ENCODE measurements at regions not wholly inside any gene's neighbourhood (a gene's known extent, or its start where the extent isn't known, plus 50 kb on each side); places are given as distances from the start of the nearest gene placed in this dataset.
"Not testable (repeated sequence)": the region's sequence is repeated elsewhere in the genome, so short reads cannot be mapped to it uniquely, and the experiment has no call there.

- no peaks in the 10 kb centered on the region for H3K9me3 ChIP-seq (ENCODE audit: severe bottlenecking)
- no peak overlapping the region for H3K4me3 ChIP-seq (ENCODE audit: severe bottlenecking)
- H3K27ac ChIP-seq (ENCODE audit: poor library complexity, severe bottlenecking) = no peak overlapping the region
- no peaks in the 10 kb centered on the region for H3K27me3 ChIP-seq (ENCODE audit: insufficient read depth, poor library complexity, severe bottlenecking)
- ATAC-seq (ENCODE audit: low read depth) (no peak), DNase-seq (ENCODE audit: low spot score) (no peak)
- no peak for TF ChIP-seq CTCF (IDR thresholded peaks at IDR 0.05; ENCODE audit: poor library complexity, severe bottlenecking)
- no peaks in the 10 kb centered on the region for H3K36me3 ChIP-seq (ENCODE audit: low read depth)
- H3K4me1 ChIP-seq (ENCODE audit: insufficient read depth, poor library complexity, severe bottlenecking) = no peaks in the 10 kb centered on the region
Observed at GRCh38 chr5:82459626-82460025, 181.5 kb upstream of the RPS23 start.

GRCh38 chr5:82455317-82455716 is 177.2 kb upstream of the RPS23 start:
- H3K36me3 ChIP-seq (ENCODE audit: low read depth); H3K27me3 ChIP-seq (ENCODE audit: insufficient read depth, poor library complexity, severe bottlenecking); H3K4me1 ChIP-seq (ENCODE audit: insufficient read depth, poor library complexity, severe bottlenecking); DNase-seq (ENCODE audit: low spot score); H3K4me3 ChIP-seq (ENCODE audit: severe bottlenecking); H3K27ac ChIP-seq (ENCODE audit: poor library complexity, severe bottlenecking); ATAC-seq (ENCODE audit: low read depth); H3K9me3 ChIP-seq (ENCODE audit: severe bottlenecking): not testable (repeated sequence)

GRCh38 chr5:82448374-82448773 is 170.2 kb upstream of the RPS23 start:
- no peak overlapping the region for H3K4me3 ChIP-seq (ENCODE audit: severe bottlenecking)
- peaks cover 2% of the 10 kb centered on the region for H3K9me3 ChIP-seq (ENCODE audit: severe bottlenecking)
- no peak for ATAC-seq (ENCODE audit: low read depth)
- H3K27ac ChIP-seq (ENCODE audit: poor library complexity, severe bottlenecking) = no peak overlapping the region
- no peak for TF ChIP-seq CTCF (IDR thresholded peaks at IDR 0.05; ENCODE audit: poor library complexity, severe bottlenecking)
- no peaks in the 10 kb centered on the region for H3K4me1 ChIP-seq (ENCODE audit: insufficient read depth, poor library complexity, severe bottlenecking)
- H3K27me3 ChIP-seq (ENCODE audit: insufficient read depth, poor library complexity, severe bottlenecking) = no peaks in the 10 kb centered on the region
- no peaks in the 10 kb centered on the region for H3K36me3 ChIP-seq (ENCODE audit: low read depth)
- DNase-seq (ENCODE audit: low spot score) = no peak

- H3K4me1 ChIP-seq (ENCODE audit: insufficient read depth, poor library complexity, severe bottlenecking) = no peaks in the 10 kb centered on the region
- no peak for DNase-seq (ENCODE audit: low spot score)
- H3K4me3 ChIP-seq (ENCODE audit: severe bottlenecking) = no peak overlapping the region
- no peaks in the 10 kb centered on the region for H3K27me3 ChIP-seq (ENCODE audit: insufficient read depth, poor library complexity, severe bottlenecking)
- H3K27ac ChIP-seq (ENCODE audit: poor library complexity, severe bottlenecking) = no peak overlapping the region
- no peaks in the 10 kb centered on the region for H3K36me3 ChIP-seq (ENCODE audit: low read depth)
- ATAC-seq (ENCODE audit: low read depth) = no peak
- no peak for TF ChIP-seq CTCF (IDR thresholded peaks at IDR 0.05; ENCODE audit: poor library complexity, severe bottlenecking)
- H3K9me3 ChIP-seq (ENCODE audit: severe bottlenecking) = peaks cover 2% of the 10 kb centered on the region
Observed at GRCh38 chr5:82447913-82448312, 169.8 kb upstream of the RPS23 start.

GRCh38 chr5:82446809-82447208 is 168.7 kb upstream of the RPS23 start:
- DNase-seq (ENCODE audit: low spot score) = no peak
- no peaks in the 10 kb centered on the region for H3K36me3 ChIP-seq (ENCODE audit: low read depth)
- no peak for ATAC-seq (ENCODE audit: low read depth)
- no peaks in the 10 kb centered on the region for H3K27me3 ChIP-seq (ENCODE audit: insufficient read depth, poor library complexity, severe bottlenecking)
- H3K4me3 ChIP-seq (ENCODE audit: severe bottlenecking) = no peak overlapping the region
- TF ChIP-seq CTCF (IDR thresholded peaks at IDR 0.05; ENCODE audit: poor library complexity, severe bottlenecking) = no peak
- no peak overlapping the region for H3K27ac ChIP-seq (ENCODE audit: poor library complexity, severe bottlenecking)
- no peaks in the 10 kb centered on the region for H3K9me3 ChIP-seq (ENCODE audit: severe bottlenecking)
- no peaks in the 10 kb centered on the region for H3K4me1 ChIP-seq (ENCODE audit: insufficient read depth, poor library complexity, severe bottlenecking)

Data from RWPE2 (cell line).